Activated CD4-positive, alpha-beta T cell treated with anti-CD3 and anti-CD28 coated beads, Interleukin-2, amount 10 ng/mL, durations not matched to agents 7 days and 5 days (primary cell): ENCODE measurements at regions not wholly inside any gene's neighbourhood (a gene's known extent, or its start where the extent isn't known, plus 50 kb on each side); places are given as distances from the start of the nearest gene placed in this dataset.

Experiments
- CTCF ChIA-PET: fragments of 350-600 bp; sonication (Branson Sonifier 250); formaldehyde crosslinking; loops from one replicate; lab custom pipeline; 2021; ENCODE audit warnings: antibody characterized with exemption; lab: Charles Lee
- POLR2A ChIA-PET: fragments of 350-600 bp; sonication (Branson Sonifier 250); formaldehyde crosslinking; loops from one replicate; lab custom pipeline; 2021; ENCODE audit warnings: antibody characterized with exemption; lab: Charles Lee
- DNase-seq: peaks from one replicate; pipeline ENCODE4 v3.0.0-alpha.2; 2020
- H3K27ac Mint-ChIP-seq: one replicate; pipeline ENCODE4 v1.8.0; 2021; ENCODE audit warnings: mild to moderate bottlenecking, moderate library complexity, mixed read lengths
- H3K27me3 Mint-ChIP-seq: one replicate; pipeline ENCODE4 v1.8.0; 2021; ENCODE audit warnings: mixed read lengths
- H3K36me3 Mint-ChIP-seq: one replicate; pipeline ENCODE4 v1.8.0; 2021; ENCODE audit warnings: low read depth, mixed read lengths
- H3K4me1 Mint-ChIP-seq: one replicate; pipeline ENCODE4 v1.8.0; 2021; ENCODE audit warnings: mixed read lengths
- H3K4me3 Mint-ChIP-seq: one replicate; pipeline ENCODE4 v1.8.0; 2021; ENCODE audit warnings: mild to moderate bottlenecking, moderate library complexity, mixed read lengths
- H3K9me3 Mint-ChIP-seq: one replicate; pipeline ENCODE4 v1.8.0; 2021; ENCODE audit warnings: mixed read lengths

DNA sequence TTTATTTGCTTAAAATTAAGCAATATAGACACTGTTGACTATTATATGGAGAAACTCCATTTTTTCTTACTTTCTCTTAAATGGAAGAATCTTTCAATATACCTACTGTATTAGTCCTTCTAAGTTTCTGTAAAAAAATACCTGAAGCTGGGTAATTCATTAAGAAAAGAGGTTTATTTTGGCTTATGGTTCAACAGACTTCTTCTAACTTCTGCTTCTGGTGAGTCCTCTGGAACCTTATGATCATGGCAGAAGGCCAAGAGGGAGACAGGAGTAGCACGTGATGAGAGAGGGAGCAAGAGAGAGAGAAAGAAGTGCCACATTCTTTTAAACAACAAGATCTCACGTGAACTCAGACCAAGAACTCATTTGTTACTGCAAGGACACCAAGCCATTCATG lies 573.3 kb downstream of the MCTP2 start:
- DNase-seq = no peak
- CTCF ChIA-PET = no interaction called here
- H3K9me3 Mint-ChIP-seq = peaks cover 5% of the 10 kb centered on the region
- H3K4me3 Mint-ChIP-seq = no peak overlapping the region
- no peaks in the 10 kb centered on the region for H3K4me1 Mint-ChIP-seq
- H3K36me3 Mint-ChIP-seq = no peaks in the 10 kb centered on the region
- POLR2A ChIA-PET = no interaction called here
- H3K27ac Mint-ChIP-seq = no peak overlapping the region
- H3K27me3 Mint-ChIP-seq = no peaks in the 10 kb centered on the region

DNA sequence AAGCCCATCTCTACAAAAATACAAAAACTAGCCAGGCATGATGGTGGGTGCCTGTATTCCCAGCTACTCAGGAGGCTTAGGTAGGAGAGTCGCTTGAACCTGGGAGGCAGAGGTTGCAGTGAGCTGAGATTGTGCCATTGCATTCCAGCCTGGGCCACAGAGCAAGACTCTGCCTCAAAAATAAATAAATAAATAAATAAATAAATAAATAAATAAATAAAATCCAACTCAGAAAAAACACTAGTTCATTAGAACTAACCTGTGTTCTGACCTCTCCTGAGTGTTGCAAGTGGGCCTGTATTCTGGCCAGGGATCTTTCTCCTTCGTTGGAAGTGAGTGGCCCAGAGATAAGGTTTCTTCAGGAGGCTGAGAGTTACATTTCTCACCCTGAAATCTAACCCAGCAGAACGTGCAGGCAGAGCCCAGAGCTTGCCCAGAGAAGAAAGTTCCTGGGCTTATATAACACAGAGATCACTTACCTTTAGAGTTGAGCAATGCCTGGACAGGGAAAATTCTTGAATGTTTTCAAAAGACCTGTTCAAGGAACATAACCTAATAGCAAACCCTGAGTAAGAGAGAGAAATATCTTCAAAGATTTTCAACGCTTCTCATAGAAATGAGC lies 583.9 kb downstream of the MCTP2 start:
- ChIA-PET CTCF (interaction anchor here (0.6 kb wide), 1 partner anchor 865 kb away, joined by 3 read pairs; no protein-coding TSS in a partner anchor), POLR2A (no interaction called here)
- Mint-ChIP-seq H3K27me3 (no peaks in the 10 kb centered on the region), H3K4me1 (no peaks in the 10 kb centered on the region), H3K27ac (no peak overlapping the region), H3K36me3 (no peaks in the 10 kb centered on the region), H3K4me3 (no peak overlapping the region), H3K9me3 (no peaks in the 10 kb centered on the region)
- no peak for DNase-seq

DNA sequence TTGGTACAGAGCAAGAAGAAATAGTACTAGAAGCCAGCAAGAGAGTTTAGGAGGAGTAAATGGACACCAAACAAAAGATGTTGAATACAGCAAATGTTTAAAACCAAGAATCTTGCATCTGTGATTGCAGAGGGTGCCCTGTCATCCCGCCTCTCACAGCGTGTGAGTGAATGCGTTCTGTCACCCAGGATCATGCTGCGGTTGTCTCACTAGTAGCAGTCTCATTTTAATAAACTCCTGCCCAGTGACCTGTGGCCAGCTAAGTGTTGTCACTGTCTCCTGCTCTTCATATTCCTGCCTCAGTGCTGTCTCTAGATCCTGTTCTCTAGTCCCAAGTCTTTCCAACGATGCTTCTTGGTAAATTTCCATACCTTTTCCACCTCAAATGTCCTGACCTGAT lies 584.6 kb downstream of the MCTP2 start:
- Mint-ChIP-seq H3K4me1 (no peaks in the 10 kb centered on the region), H3K9me3 (no peaks in the 10 kb centered on the region), H3K27me3 (no peaks in the 10 kb centered on the region), H3K4me3 (no peak overlapping the region), H3K27ac (no peak overlapping the region), H3K36me3 (no peaks in the 10 kb centered on the region)
- DNase-seq = no peak
- CTCF ChIA-PET = no interaction called here
- POLR2A ChIA-PET = no interaction called here

DNA sequence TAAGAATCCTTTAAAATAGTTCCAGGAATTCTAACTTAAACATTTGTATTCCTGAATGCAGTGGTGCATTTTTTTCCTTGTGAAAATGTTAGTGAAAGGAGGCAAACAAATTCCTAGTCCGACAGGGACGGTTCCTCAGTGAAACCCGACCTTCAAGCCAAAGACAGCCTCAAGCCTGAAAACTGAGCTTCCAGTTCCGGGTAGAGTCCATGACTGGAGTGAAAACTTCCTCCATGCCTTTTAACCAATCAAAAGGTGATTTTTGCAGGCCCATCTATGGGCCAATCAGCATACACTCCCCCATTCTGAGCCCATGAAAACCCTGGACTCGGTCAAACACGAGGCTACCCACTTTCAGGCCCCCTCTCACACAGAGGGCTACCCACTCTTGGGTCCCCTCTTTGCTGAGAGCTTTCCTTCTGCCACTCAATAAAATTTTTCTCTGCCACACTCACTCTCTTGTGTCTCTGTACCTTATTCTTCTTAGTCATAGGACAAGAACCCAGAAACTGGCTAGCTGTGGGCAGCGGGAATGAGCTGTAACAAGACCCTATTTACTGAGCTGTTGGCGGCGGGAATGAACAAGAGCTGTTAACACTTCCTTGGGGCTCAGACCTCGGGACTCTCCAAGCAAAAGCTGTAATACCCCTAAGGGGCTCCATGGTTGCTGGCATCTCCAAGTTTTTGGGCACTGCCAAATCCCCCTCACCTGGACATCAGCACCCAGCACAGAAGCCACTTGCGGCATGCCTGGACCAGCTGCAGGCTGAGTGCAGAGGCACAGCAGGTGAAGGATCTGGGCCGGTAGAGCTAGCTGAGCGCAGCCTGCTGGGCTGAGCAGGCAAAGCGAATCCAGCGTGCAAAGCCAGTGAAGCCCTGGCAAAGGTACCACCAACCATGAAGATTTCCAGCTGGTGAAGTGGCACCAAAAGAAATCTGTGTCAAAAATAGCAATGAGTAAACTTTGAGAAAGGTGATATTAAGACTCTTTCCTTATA lies 598.8 kb downstream of the MCTP2 start:
- DNase-seq = no peak
- no peak overlapping the region for H3K27ac Mint-ChIP-seq

DNA sequence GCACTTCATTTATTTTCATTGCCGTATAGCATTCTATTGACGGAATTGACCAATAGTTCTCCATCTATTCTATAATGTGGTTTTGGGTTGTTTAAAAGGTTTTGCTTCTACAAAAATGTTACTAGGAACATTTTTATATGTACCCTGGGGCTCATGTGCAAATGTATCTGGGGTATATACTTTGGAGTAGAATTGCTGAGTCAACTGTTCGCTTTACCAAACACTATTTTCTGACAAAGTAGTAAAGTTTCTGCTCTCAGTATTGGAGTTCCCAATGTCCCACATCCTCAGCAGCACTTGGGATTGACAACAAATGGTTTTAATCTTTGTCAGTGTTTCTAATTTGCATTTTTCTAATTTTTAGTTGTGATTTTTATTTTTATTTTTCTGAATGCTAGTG lies 602.6 kb downstream of the MCTP2 start:
- ChIA-PET POLR2A (no interaction called here), CTCF (no interaction called here)
- Mint-ChIP-seq H3K27me3 (no peaks in the 10 kb centered on the region), H3K36me3 (no peaks in the 10 kb centered on the region), H3K9me3 (peaks cover 2% of the 10 kb centered on the region), H3K4me3 (no peak overlapping the region), H3K4me1 (no peaks in the 10 kb centered on the region), H3K27ac (no peak overlapping the region)
- DNase-seq = no peak

More for the DNA sequence above, 598.8 kb downstream of the MCTP2 start:
- Mint-ChIP-seq H3K9me3 (peaks cover 2% of the 10 kb centered on the region), H3K27me3 (no peaks in the 10 kb centered on the region), H3K4me3 (no peak overlapping the region), H3K36me3 (no peaks in the 10 kb centered on the region), H3K4me1 (no peaks in the 10 kb centered on the region)
- ChIA-PET POLR2A (no interaction called here), CTCF (no interaction called here)

DNA sequence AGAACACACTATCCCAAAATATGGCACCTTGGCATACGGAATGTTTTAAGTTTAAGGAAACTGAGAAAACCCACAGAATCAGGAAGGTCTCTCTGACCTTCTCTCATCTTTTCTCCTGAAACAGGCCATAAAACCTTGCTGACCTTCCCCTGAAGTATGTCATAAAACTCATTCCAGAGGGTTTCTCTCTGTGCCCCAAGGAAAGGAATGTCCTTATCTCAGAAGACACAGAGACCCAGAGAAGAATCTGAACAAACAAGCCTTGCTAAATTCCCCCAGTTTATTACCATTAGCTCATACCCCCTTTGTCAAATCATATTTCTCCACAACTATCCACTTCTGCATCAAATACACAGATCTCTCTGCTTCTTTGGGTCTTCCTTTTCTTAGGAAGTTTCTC lies 603.1 kb downstream of the MCTP2 start:
- no peaks in the 10 kb centered on the region for H3K36me3 Mint-ChIP-seq
- H3K4me1 Mint-ChIP-seq = no peaks in the 10 kb centered on the region
- no peak overlapping the region for H3K27ac Mint-ChIP-seq
- peaks cover 2% of the 10 kb centered on the region for H3K9me3 Mint-ChIP-seq
- no peak overlapping the region for H3K4me3 Mint-ChIP-seq
- ChIA-PET POLR2A (no interaction called here), CTCF (no interaction called here)
- H3K27me3 Mint-ChIP-seq = no peaks in the 10 kb centered on the region
- no peak for DNase-seq

DNA sequence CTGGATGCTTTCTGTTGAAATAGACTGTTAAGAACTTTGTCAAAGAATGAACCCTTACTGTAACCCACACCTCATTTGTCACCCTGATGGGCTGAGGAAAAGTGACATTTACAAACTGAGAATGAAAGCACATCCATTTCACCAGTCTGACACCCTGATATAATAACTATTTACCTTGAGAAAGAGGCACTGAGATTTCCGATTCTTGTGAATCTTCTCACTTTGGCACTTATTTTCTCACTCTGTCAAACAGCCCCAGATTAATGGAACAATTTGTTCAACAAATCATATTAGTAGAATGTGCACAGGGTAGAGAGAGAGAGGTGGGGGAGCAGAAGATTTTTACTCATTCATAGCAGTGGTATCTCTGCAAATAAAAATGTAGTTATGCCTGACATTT lies 606.9 kb downstream of the MCTP2 start:
- H3K27ac Mint-ChIP-seq = no peak overlapping the region
- DNase-seq = no peak
- no peaks in the 10 kb centered on the region for H3K9me3 Mint-ChIP-seq
- no peak overlapping the region for H3K4me3 Mint-ChIP-seq
- H3K36me3 Mint-ChIP-seq = no peaks in the 10 kb centered on the region
- CTCF ChIA-PET = no interaction called here
- H3K4me1 Mint-ChIP-seq = no peaks in the 10 kb centered on the region
- POLR2A ChIA-PET = no interaction called here
- peaks cover 5% of the 10 kb centered on the region for H3K27me3 Mint-ChIP-seq

DNA sequence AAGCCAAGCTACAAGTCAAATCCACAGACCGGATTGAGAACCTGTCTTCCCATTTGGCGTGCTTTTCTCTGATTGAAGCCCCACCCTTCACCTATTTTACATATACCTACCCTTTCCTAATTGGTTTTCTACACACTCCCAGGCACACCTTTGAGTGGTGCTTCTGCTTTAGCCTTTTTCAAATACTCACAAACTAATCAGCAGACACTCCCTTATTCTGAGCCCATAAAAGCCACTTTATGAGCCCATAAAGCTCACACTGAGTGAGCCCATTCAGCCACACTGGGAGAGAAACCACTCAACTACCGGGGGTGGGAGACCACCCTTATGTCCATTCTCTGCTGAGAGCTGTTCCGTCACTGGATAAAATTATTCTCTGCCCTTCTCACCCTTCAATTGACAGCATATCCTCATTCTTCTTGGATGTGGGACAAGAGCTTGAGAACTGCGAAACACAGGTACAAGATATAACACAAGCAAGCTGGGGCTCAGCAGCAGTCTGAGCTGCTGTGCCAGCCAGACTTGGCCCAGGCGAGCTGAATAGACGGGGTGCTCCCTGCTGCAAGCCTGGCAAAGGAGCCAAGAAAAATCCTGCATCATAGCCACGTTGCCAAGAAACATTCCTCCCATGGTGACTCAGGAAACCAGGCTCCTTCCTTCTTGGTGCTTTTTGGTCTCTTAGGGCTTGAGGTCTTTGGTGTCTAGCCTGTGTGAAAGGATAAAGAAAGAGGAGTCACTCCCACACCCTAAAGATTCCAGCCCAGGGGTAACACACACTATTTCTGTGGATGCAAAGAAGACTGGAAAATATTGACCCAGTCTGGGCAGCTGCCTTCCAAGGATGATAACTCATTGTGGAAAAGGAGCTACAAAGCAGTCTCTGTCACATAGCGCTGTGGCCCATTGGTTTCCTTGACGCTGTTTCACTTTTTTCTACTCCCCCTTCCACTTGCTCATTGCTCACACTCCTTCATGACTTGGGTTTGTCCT lies 609.7 kb downstream of the MCTP2 start:
- H3K36me3 Mint-ChIP-seq = no peaks in the 10 kb centered on the region
- H3K27me3 Mint-ChIP-seq = peaks cover 28% of the 10 kb centered on the region
- ChIA-PET CTCF (interaction anchor here (1.1 kb wide), 1 partner anchor 1157 kb away, joined by 3 read pairs; no protein-coding TSS in a partner anchor), POLR2A (no interaction called here)
- no peak for DNase-seq
- no peak overlapping the region for H3K4me3 Mint-ChIP-seq
- H3K9me3 Mint-ChIP-seq = no peaks in the 10 kb centered on the region
- H3K4me1 Mint-ChIP-seq = no peaks in the 10 kb centered on the region
- H3K27ac Mint-ChIP-seq = no peak overlapping the region

DNA sequence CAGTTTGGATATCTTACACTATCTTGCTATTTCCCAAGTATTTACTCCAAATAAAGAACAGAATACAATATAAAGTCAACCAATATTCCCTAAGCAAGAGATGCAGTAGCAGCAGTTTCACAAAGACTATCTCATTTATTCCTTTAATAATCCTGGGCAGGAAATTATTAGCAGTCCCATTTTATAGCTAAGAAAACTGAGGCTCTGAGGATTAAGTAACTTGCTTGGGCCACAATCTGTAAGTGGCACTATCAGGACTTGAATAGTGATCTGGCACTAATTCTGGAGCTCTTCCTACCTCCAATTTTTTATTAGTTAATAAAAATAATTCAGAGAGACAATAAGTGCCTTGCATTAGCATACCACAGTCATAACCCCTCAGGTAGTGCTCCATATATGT lies 611.7 kb downstream of the MCTP2 start:
- Mint-ChIP-seq H3K27me3 (peaks cover 34% of the 10 kb centered on the region), H3K4me1 (no peaks in the 10 kb centered on the region), H3K4me3 (no peak overlapping the region), H3K9me3 (no peaks in the 10 kb centered on the region), H3K36me3 (no peaks in the 10 kb centered on the region), H3K27ac (no peak overlapping the region)
- no peak for DNase-seq
- ChIA-PET POLR2A (no interaction called here), CTCF (interaction anchor here (0.9 kb wide), 1 partner anchor 10 kb away, joined by 3 read pairs; no protein-coding TSS in a partner anchor)

DNA sequence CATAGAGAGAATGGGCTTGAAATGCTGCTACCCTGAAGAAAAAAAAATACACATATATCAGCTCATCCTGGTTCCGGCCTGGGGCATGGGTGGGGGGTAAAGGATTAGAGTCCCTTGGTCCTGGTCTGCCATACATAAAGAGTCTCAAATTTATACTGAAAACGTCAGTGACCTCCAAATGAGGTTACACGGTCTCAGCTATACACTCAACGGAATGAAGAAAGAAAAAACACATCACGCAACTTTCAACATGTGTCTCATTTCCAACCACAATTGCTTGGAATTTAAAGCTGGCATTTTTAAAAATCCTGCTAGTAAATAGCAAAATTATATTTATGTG lies 612.8 kb downstream of the MCTP2 start:
- no peaks in the 10 kb centered on the region for H3K36me3 Mint-ChIP-seq
- no peaks in the 10 kb centered on the region for H3K4me1 Mint-ChIP-seq
- POLR2A ChIA-PET = no interaction called here
- peaks cover 34% of the 10 kb centered on the region for H3K27me3 Mint-ChIP-seq
- DNase-seq = no peak
- CTCF ChIA-PET = no interaction called here
- no peak overlapping the region for H3K4me3 Mint-ChIP-seq
- H3K27ac Mint-ChIP-seq = no peak overlapping the region
- no peaks in the 10 kb centered on the region for H3K9me3 Mint-ChIP-seq

DNA sequence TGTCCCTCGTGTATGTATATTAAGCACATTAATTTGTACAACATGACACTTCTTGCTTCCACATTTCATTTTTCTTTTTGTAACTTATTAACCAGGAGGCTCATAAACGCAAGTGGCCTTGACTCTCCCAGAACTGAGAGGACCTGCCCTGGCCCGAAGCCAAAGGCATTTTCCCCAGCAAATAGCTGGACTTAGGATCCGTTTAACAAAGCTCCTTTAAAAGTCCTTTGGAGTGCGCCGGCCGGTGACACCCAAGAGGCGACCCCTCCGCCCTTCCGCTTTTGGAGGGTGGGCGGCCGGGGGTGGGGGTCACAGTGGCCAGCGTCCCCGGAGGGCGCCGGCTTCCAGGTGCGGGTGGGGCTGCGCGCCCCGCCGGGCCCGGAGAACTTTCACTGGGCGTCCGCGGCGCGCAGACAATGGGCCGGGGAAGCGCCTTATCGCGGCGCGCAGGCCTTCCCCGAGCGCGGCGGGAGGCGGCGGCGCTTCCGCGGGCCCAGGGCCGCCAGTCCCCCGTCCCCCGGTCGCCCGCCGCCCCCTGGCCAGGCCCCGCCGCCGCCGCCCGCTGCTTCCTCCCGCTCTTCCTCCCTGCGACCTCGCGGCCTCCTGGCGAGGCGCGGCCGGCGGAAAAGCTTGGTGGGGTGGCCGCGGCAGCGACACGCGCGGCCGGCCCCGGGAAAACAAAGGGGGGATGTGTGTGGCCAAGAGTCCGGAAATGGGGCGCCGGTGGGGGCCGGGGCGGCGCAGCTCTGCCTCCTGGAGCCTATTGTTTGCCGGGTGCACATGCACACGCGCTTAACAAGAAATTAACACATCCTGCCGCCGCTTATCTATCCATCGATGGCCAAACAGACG lies 613.4 kb downstream of the MCTP2 start:
- Mint-ChIP-seq H3K9me3 (no peaks in the 10 kb centered on the region), H3K27me3 (peaks cover 34% of the 10 kb centered on the region), H3K4me1 (no peaks in the 10 kb centered on the region), H3K4me3 (no peak overlapping the region), H3K27ac (peak overlapping the region; percentile 51), H3K36me3 (no peaks in the 10 kb centered on the region)
- CTCF ChIA-PET = no interaction called here
- DNase-seq = no peak
- POLR2A ChIA-PET = no interaction called here

DNA sequence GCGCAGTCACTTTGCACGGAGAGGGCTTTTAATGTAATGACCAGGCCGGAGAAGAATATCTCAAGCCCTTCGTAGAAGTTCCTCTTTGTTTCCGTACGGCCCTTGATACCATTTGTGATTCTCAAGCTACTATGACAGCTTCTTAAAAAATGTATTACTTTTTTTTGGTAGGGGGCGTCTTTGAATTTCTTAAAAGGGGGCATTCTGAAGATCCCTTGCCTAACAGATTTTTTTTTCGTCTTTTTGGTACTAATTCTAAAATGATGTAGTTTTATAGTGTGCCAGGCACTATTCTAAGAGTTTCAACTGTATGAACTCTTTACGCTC lies 614.0 kb downstream of the MCTP2 start:
- no peaks in the 10 kb centered on the region for H3K9me3 Mint-ChIP-seq
- CTCF ChIA-PET = no interaction called here
- no peak overlapping the region for H3K4me3 Mint-ChIP-seq
- no peaks in the 10 kb centered on the region for H3K4me1 Mint-ChIP-seq
- no peaks in the 10 kb centered on the region for H3K36me3 Mint-ChIP-seq
- H3K27ac Mint-ChIP-seq = peak overlapping the region; percentile 51
- peaks cover 34% of the 10 kb centered on the region for H3K27me3 Mint-ChIP-seq
- no peak for DNase-seq
- POLR2A ChIA-PET = no interaction called here
